GOT3 (cell line): ENCODE measurements at regions not wholly inside any gene's neighbourhood (a gene's known extent, or its start where the extent isn't known, plus 50 kb on each side); places are given as distances from the start of the nearest gene placed in this dataset.

Experiments
- DNase-seq: peaks from one replicate; lab custom pipeline; 2025; ENCODE audit warnings: mixed read lengths; lab: John Stamatoyannopoulos, UW

DNA sequence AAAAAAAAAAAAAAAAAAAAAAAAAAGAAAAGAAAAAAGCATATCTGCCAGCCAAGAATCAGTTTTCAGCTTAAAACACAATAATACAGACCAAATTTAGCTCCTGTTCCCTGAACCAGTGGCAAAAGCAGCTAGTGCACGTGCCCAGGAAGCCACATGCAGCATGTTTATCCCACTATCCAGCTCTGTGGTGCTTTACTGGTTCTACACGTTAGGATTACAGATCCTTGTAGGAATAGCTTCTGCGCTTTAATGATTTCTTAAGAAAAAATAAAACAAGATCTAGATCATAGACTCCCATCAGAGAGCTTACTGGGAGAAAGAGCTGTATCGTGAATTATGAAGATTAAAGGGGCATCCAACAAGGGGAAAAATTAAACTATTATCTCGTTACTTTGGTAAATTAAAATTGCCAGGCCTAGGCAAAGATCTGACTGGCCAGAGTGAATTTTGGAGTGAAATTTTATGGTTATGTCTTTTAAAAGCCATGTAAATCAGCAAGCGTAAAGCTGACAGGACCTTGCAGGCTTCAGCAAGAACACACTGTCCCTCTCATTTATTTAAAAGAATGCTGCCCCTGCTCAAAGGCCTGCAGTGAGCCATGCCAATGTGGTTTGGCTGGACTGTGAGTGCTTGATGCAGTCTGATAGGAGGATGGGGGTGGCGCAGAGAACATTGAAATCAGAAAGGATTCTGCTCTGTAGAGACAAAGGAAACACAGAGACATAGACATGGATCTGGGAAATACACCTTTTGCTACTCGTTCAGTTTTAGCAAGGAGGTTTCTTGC, 177.3 kb upstream of the PHYHIPL start:
- no peak for DNase-seq

DNA sequence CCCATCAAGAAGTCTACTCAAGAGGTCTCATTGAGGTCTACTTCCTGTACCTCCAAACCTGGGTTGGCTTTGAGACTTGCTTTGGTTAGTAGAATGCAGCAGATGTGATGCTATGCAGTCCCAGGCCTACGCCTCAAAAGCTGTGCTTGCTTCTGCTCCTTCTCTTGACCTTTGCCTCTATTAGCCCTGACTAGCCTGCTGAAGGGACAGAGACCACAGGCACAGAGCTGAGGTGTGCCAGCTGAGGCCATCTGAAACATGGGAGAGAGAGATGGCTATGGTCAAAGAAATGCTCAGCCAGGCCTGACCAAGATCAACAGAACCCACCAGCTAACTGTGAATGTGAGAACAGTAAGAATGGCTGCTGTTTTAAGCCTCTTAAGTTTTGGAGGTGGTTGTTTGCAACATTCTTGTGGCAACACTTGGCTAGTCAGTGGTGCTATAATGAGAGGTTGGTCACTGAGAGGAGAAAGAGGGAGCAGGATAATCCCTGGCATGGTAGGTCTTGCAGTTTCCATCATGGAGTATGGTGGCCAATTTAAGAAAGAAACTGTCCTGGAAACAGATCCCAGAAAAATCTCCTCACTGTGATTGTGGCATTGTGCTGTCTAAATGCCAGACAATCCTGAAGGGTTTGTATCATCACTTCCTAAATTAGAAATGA, 176.1 kb upstream of the PHYHIPL start:
- no peak for DNase-seq

DNA sequence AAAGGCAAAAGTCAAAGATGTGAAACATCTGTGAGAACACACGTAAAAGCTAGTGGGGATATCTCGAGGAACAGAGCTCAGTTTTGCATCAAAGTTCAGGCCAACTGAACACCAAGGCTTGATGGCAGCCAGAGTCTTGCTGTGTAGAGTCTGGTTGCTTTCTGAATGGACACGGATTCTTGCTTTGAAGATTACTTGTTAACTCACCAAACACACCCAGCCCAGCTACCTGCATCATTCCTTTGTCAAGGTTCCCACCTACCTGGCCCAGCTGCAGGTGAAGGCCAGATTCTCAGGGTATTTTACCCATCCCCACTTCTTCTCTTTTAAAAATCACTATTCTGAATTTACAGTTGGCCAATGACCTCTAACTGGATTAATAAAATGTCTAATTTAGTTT, 174.4 kb upstream of the PHYHIPL start:
- DNase-seq: no peak

GRCh38 chr10:59003203-59003602, 173.2 kb upstream of the PHYHIPL start:
- no peak for DNase-seq

- no peak for DNase-seq
Observed at GRCh38 chr10:59004392-59004791, 172.1 kb upstream of the PHYHIPL start.

DNA sequence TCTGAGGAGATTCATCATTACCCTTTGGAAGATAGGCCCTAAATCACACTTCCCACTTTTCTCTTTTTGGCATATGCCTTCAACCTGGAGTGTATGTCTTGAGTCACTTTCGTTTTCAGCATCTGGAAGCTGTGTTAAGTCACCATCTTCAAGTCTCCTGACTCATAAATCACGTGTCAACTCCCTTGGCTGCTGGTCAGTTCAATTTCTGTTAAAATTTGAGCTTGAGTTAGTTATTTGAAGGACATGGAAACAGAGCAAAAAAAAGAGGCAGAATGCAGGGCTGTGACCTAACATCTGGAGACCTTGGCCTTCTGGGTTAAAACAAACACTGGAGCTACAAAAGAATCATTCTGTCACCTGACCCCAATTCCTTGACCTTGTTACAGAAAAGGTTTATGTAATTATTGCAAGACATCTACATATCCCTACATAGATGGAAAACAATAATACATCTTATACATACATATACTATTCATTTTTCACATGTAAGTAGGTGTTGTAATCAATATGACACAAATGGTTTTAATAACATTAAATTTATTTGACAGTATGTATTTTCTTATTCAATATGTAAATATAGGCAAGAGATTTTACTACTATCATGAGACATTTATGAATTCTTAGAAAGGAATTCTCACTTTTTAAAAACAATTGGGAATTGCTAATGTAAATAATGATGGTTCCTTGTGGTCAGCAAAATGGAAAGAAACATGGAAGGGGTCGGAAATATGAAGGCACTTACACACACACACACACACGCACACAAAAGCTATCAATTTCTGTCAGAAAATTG, 169.7 kb upstream of the PHYHIPL start:
- DNase-seq: no peak

DNA sequence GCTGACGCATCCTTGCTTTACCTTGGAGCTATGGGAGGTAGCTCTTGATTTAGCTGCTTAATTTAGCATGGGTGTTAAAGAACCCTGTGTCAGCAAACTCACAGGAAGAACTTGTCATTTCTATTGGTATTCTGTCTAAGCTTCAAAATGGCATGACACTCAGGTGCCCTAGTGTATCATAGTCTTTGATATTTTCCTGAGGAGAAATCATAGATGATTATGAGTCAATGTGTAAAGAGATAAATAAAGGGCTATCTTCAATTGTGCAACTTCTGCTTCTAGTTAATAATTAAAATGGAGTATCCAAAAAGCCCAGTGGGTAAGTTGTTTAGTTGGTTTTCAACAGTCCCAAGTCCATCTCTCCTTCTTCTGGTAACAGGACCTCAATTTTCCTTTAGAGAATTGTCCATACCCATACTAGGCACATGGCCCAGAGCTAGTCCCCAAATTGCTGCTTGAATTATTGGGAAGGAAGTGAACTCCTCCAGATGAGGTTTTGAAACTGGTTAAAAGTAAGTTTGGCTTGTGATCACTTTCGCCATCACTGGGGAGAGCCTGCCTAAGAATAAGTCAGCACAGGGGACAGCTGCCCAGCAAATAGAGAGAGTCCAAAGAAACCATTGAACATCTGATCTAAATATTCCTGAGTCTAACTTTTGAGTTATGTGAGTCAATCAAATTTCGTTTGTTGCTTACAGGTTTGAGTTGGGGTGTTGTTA, 169.0 kb upstream of the PHYHIPL start:
- DNase-seq: no peak

- DNase-seq: no peak
Observed at GRCh38 chr10:59008452-59008851, 168.0 kb upstream of the PHYHIPL start.

DNA sequence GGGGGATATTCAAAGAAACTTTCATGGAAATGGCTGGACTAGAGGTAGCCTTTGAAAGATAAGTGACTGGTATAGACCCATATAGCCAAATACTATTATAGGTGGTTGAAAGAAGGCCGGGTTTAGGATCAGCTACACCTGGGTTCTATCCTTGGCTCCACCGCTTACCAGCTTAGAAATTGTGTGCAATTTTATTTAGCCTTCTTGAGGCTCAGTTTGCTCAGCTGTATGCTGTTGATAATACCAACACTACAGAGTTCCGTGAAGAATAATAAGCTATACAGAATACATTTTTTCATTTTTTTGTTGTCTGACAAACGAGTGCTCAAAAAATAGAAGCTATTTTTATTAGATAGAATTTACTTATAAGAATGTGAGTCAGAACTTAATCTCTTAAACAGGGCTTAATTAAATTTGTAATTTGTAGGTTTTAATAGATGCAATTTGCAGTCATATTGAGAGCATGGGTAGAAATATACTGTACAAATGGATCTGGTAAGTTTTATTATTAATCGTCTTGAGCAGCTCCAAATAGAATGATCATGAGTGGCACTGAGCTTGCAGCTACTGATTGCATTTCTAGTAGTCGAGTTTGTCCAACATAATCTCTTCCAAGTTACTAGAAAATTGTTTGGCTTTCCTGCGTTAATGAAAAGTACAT, 164.3 kb upstream of the PHYHIPL start:
- no peak for DNase-seq

DNA sequence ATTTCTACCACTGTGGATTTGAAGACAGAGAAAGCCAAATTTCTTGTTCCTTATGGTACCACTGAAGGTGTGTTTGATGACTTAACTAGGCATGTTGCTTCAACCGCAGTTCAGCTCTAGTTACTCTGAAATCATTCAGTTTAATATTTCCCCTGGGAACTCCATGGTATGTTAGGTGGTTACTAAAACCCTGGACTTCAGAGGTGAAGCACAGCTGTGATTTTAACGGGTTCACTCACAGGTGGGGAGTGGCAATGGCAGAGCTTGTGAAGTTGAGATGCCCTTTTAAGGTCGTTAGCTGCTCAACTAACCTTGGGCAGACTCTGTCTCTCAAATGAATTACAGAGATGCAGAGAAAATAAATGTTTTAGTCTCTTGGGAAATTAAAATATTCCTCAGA, 163.6 kb upstream of the PHYHIPL start:
- no peak for DNase-seq

- no peak for DNase-seq
Observed at GRCh38 chr10:59016043-59016442, 160.4 kb upstream of the PHYHIPL start.

GRCh38 chr10:59018977-59019376, 157.5 kb upstream of the PHYHIPL start:
- no peak for DNase-seq

DNA sequence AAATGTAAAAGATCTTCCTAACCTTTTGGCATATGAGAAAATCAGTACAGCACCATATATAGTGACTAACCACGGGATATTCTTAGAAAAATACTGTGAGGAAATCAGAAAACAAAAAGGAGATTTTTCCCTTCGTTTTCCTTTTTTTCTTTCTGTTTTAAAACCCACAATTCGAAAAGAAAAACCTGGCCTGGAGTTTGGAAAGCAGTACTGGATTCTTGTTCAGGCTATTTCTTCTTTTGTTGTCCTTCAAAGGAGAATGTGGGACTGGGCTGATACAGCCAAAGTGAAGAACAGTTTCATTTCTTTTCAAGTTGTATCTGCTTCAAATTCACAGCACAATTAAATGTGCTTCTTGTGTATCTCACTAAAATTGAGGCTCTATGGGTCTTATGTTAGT, 156.8 kb upstream of the PHYHIPL start:
- no peak for DNase-seq

- DNase-seq: no peak
Observed at GRCh38 chr10:59020502-59020901, 155.9 kb upstream of the PHYHIPL start.

DNA sequence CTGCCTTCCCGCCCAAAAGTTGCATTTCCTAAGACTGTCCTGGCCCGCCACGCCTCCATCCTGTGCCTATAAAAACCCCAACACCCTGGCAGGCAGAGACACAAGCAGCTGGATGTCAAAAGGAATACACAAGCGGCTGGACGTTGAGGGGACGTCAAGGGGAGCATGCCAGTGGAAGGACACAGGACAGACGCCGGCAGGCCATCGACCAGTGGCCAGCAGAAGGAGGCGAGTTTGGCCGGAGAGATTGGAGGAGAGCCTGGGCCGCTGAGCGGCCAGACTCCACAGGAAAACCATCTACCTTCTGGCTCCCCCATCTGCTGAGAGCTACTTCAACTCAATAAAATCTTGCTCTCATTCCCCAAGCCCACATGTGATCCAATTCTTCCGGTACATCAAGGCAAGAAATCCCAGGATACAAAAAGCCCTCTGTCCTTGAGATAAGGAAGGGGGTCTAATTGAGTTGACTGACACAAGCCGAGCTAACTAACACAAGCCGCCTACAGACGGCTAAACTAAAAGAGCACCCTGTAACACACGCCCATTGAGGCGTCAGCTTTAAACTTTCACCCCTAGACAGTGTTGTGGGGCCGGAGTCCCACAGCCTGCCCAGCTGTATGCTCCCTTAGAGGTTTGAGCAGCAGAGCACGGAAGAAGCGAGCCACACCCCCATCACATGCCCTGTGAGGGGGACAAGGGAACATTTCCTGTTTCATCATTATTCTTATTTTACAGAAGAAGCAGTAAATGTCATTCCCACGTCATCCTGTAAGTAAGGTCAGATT, 150.3 kb upstream of the PHYHIPL start:
- no peak for DNase-seq

- DNase-seq: no peak
Observed at GRCh38 chr10:59027975-59028655, 148.3 kb upstream of the PHYHIPL start.

GRCh38 chr10:59033622-59034021, 142.8 kb upstream of the PHYHIPL start:
- DNase-seq: no peak

- no peak for DNase-seq
Observed at GRCh38 chr10:59036311-59037017, 140.0 kb upstream of the PHYHIPL start.

- DNase-seq: no peak
Observed at GRCh38 chr10:59037018-59037389, 139.4 kb upstream of the PHYHIPL start.

- DNase-seq: no peak
Observed at GRCh38 chr10:59037506-59037905, 138.9 kb upstream of the PHYHIPL start.
